ENCODE measurements at regions not wholly inside any gene's neighbourhood (a gene's known extent, or its start where the extent isn't known, plus 50 kb on each side); places are given as distances from the start of the nearest gene placed in this dataset.

- DNase-seq, result peak in 1 of 10 donors; percentile 62
- intact Hi-C loops (cut with DNase I), result no loop called here
Measured at GRCh38 chr10:44183667-44184632, 200.9 kb downstream of the CXCL12 start.

GRCh38 chr10:44182909-44183308, 202.0 kb downstream of the CXCL12 start:
- intact Hi-C loops (cut with DNase I), result no loop called here
- no peak for DNase-seq

GRCh38 chr10:44180321-44181168, 204.4 kb downstream of the CXCL12 start:
- intact Hi-C loops (cut with DNase I), result no loop called here
- peak in 3 of 10 donors; percentile 17 to 77 (median 17) for DNase-seq

GRCh38 chr10:44178856-44179255, 206.0 kb downstream of the CXCL12 start:
- DNase-seq, result no peak
- intact Hi-C loops (cut with DNase I), result no loop called here

- intact Hi-C loops (cut with DNase I), result no loop called here
- DNase-seq, result no peak
Measured at GRCh38 chr10:44178281-44178680, 206.6 kb downstream of the CXCL12 start.

GRCh38 chr10:44177610-44178009, 207.3 kb downstream of the CXCL12 start:
- intact Hi-C loops (cut with DNase I), result no loop called here
- DNase-seq, result no peak

- intact Hi-C loops (cut with DNase I), result no loop called here
- DNase-seq, result no peak
Measured at GRCh38 chr10:44176311-44176710, 208.6 kb downstream of the CXCL12 start.

- no peak for DNase-seq
- intact Hi-C loops (cut with DNase I), result no loop called here
Measured at GRCh38 chr10:44173608-44173894, 211.3 kb downstream of the CXCL12 start.

GRCh38 chr10:44172883-44173607, 211.9 kb downstream of the CXCL12 start:
- DNase-seq, result no peak
- intact Hi-C loops (cut with DNase I), result no loop called here

GRCh38 chr10:44171765-44172164, 213.1 kb downstream of the CXCL12 start:
- intact Hi-C loops (cut with DNase I), result no loop called here
- peak in 1 of 10 donors; percentile 67 for DNase-seq

GRCh38 chr10:44168478-44168877, 216.4 kb downstream of the CXCL12 start:
- intact Hi-C loops (cut with DNase I), result no loop called here
- no peak for DNase-seq

- DNase-seq, result no peak
- intact Hi-C loops (cut with DNase I), result no loop called here
Measured at GRCh38 chr10:44167752-44168151, 217.1 kb downstream of the CXCL12 start.

- intact Hi-C loops (cut with DNase I), result no loop called here
- no peak for DNase-seq
Measured at GRCh38 chr10:44166441-44166840, 218.5 kb downstream of the CXCL12 start.

- intact Hi-C loops (cut with DNase I), result no loop called here
- no peak for DNase-seq
Measured at GRCh38 chr10:44164251-44164956, 220.5 kb downstream of the CXCL12 start.

- no peak for DNase-seq
- intact Hi-C loops (cut with DNase I), result no loop called here
Measured at GRCh38 chr10:44161184-44161583, 223.7 kb downstream of the CXCL12 start.

GRCh38 chr10:44157574-44157973, 227.3 kb downstream of the CXCL12 start:
- no peak for DNase-seq
- intact Hi-C loops (cut with DNase I), result no loop called here

GRCh38 chr10:44154956-44155355, 229.9 kb downstream of the CXCL12 start:
- intact Hi-C loops (cut with DNase I), result no loop called here
- no peak for DNase-seq

- intact Hi-C loops (cut with DNase I), result no loop called here
- no peak for DNase-seq
Measured at GRCh38 chr10:44153918-44154670, 230.8 kb downstream of the CXCL12 start.

GRCh38 chr10:44143556-44143955, 241.3 kb downstream of the CXCL12 start:
- intact Hi-C loops (cut with DNase I), result no loop called here
- no peak for DNase-seq

Data from posterior cingulate gyrus (tissue), 11 donors.